ENCODE measurements at regions not wholly inside any gene's neighbourhood (a gene's known extent, or its start where the extent isn't known, plus 50 kb on each side); places are given as distances from the start of the nearest gene placed in this dataset.

DNA sequence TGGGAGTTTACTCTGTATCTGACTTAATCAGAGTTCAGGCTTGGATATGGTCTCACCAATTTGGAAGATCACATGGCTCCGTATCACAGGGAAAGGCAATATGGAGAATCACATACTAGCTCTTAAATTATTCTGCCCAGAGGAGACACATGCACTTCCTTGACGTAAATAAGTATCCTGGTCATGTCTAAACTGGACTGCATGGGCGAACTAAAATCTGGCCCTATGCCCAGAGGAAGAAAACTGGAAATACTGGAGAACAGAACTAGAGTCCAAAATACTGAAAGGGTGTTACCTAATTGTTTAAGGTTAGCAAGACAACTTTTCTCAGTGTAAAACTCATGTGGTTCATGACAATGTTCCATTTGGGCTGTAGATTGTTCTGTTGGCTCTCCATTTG lies 832.3 kb downstream of the RAB28 start:
- TF ChIP-seq, protein P1, sequence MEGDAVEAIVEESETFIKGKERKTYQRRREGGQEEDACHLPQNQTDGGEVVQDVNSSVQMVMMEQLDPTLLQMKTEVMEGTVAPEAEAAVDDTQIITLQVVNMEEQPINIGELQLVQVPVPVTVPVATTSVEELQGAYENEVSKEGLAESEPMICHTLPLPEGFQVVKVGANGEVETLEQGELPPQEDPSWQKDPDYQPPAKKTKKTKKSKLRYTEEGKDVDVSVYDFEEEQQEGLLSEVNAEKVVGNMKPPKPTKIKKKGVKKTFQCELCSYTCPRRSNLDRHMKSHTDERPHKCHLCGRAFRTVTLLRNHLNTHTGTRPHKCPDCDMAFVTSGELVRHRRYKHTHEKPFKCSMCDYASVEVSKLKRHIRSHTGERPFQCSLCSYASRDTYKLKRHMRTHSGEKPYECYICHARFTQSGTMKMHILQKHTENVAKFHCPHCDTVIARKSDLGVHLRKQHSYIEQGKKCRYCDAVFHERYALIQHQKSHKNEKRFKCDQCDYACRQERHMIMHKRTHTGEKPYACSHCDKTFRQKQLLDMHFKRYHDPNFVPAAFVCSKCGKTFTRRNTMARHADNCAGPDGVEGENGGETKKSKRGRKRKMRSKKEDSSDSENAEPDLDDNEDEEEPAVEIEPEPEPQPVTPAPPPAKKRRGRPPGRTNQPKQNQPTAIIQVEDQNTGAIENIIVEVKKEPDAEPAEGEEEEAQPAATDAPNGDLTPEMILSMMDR (IDR thresholded peaks at IDR 0.05) = no peak
- TF ChIP-seq POLR2A (IDR thresholded peaks at IDR 0.05) = no peak
